Sigmoid colon (tissue), 4 donors: ENCODE measurements at regions not wholly inside any gene's neighbourhood (a gene's known extent, or its start where the extent isn't known, plus 50 kb on each side); places are given as distances from the start of the nearest gene placed in this dataset.

Experiments used
- CTCF ChIP-seq, 4 experiments: fragments of 450-650 bp in 3 of 4; fragments of 200-600 bp in 1 of 4; IDR thresholded peaks; one replicate each; pipeline ENCODE4 v1.5.1; 2016 to 2019; ENCODE audit warnings: antibody characterized with exemption in 4 of 4, mild to moderate bottlenecking in 3 of 4, moderate library complexity in 2 of 4
- POLR2AphosphoS5 ChIP-seq, 4 donors: sonication (generic); formaldehyde crosslinking; IDR thresholded peaks; one replicate each; pipeline ENCODE4 v1.6.1; 2017; ENCODE audit warnings: antibody characterized with exemption in 4 of 4

- TF ChIP-seq POLR2AphosphoS5 (IDR thresholded peaks at IDR 0.05): no peak
- TF ChIP-seq CTCF (IDR thresholded peaks at IDR 0.05): no peak
Observed at GRCh38 chr7:121621937-121622336, 225.8 kb upstream of the FAM3C start.
